GM18858 (cell line): ENCODE measurements at regions not wholly inside any gene's neighbourhood (a gene's known extent, or its start where the extent isn't known, plus 50 kb on each side); places are given as distances from the start of the nearest gene placed in this dataset.

Experiments
- ATAC-seq: cut with Tn5 transposase; IDR thresholded peaks from one replicate; pipeline ENCODE4 v1.9.1; 2021; ENCODE audit not compliant: unreplicated experiment

GRCh38 chr3:72336114-72336651 is 512.1 kb downstream of the SHQ1 start:
- ATAC-seq = no peak

GRCh38 chr3:72335458-72336095 is 512.7 kb downstream of the SHQ1 start:
- no peak for ATAC-seq

- ATAC-seq = no peak
Measured at GRCh38 chr3:72334681-72335457, 513.4 kb downstream of the SHQ1 start.

GRCh38 chr3:72332689-72333088 is 515.6 kb downstream of the SHQ1 start:
- no peak for ATAC-seq

- no peak for ATAC-seq
Measured at GRCh38 chr3:72332036-72332435, 516.2 kb downstream of the SHQ1 start.

DNA sequence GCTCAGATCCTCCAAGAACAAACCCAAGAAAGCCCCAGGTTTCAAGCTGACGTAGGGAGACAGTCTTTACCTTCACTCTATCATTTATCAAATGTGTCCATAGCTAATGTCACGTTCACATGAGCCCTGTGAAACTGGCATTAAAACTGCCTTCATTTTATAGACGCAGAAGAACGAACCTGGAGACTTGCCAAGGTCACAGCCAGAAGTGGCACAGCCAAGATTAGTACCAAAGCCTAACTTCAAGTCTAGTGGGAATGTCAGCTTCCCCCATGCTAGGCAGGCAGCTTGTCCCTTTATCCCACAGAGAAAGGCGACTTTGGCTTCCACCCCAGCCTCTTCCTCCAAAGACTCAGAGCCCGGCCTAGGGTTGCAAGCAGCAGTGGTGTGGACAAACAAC is 517.2 kb downstream of the SHQ1 start:
- no peak for ATAC-seq

DNA sequence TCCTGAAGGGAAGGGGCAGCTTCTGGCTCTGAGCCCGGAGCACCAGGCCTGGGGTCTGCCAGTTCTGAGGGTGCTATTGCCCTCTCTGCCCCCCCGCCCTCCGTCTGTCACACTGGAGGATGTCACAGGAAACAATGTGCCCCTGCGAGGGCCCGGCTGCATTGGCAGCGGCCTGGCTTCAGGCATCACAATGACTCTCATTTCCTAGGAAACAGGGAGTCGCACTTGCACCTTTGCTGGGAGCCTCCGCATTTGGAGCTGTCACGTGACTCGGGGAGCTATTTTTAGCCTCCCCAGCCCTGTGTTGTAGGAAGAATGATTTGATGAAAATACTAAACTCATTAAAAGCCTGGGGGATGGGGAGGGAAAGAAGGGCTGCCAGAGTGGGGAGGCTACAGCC is 518.9 kb downstream of the SHQ1 start:
- no peak for ATAC-seq

GRCh38 chr3:72328755-72329277 is 519.4 kb downstream of the SHQ1 start:
- no peak for ATAC-seq

DNA sequence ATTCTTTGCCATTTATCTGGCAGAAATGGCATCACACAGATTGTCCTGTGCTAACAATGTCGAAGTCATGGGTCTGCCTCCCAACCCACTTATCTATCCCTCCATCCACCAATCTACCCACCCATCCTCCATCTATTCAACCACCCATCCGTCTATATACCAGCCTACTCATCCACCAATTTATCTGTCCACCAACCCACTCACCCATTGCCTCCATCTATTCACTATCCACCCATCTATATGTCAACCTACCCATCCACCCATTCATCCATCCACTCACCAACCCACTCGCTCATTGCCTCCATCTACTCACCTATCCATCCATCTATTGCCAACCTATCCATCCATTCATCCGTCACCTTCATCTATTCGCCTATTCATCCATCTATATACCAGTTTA is 521.2 kb downstream of the SHQ1 start:
- ATAC-seq = no peak

DNA sequence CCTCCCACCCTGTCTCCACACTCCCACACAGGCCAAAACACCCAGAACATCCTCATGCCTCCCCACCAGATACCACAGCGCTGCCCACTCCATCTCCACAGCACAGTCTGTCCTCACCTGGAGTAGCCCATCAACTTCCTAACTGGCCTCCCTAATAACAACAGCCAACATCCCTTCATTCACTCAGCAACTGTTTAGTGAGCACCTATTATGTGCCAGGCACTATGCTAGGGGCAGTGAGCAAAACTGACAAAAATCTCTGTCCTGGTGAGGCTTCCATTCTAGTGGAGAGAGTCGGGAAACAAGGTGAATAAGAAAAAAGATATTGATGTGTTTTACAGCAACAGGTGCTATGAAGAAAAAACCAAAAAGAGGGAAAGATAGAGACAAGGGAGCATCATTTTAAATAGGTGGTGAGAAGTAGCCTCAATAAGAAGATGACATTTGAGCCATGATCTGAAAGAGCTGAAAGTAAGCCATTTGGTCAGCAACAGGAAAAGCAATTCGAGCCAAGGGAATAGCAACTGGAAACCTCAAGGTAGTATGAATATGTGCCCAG is 523.9 kb downstream of the SHQ1 start:
- ATAC-seq = no peak

GRCh38 chr3:72323773-72324172 is 524.5 kb downstream of the SHQ1 start:
- ATAC-seq = no peak

- ATAC-seq = no peak
Measured at GRCh38 chr3:72322264-72322976, 525.8 kb downstream of the SHQ1 start.

DNA sequence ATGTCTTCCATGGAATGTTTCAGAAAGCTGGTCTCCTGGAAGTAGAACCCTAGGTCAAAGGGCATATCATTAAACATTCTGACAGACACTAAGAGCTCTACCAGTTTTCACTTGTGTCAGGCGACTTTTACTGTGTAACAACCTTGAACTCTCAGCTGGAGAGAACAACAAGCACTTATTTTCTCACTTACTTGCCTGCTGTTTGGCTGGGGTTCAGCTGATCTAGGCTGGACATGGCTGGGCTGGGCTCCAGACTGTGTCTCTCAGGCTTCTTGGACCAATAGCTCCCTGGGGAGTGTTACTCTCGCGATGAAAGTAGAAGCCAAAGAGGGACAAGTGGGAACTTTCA is 527.3 kb downstream of the SHQ1 start:
- no peak for ATAC-seq

DNA sequence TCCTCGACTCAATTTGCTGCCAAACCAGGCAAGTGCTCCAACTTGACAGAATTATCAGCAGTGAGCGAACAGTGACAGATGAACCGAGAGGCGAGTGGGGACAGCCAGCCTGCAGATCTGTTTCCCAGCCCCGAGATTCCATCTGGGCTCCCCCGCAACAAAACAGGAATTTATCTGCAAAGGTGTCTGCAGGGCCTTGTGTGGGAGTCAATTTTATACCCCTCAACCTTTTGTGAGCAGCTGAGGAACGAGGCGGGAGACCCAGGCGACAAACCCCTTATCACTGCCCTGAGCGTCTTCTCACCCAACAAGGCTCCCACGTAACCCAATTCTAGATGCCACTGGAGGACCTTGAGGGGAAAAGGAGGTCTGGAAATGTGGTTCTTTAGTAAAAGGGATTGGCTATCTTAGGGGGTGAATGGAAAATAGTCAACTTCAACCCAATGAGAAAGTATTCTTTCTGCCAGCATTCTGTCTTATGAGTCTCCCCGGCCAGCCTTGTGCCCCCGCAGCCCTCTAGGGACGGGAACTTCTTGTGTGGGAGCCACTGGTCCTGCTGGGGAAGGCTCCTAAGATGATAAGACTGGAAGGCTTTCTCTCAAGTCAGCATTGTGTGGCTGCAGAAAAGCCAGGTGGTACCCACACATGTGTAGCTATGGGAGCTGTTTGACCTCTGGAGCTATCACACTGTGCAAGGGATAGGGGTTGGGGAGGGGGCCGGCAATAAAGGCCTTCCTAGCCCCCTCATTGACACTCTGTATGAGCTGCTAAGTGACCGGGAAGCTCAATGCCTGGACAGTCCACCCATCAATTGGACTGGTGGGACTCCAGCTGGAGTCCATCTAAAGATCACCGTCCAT is 527.9 kb downstream of the SHQ1 start:
- ATAC-seq = no peak

- ATAC-seq = no peak
Measured at GRCh38 chr3:72319194-72320094, 528.8 kb downstream of the SHQ1 start.

- ATAC-seq = no peak
Measured at GRCh38 chr3:72318504-72319193, 529.6 kb downstream of the SHQ1 start.

DNA sequence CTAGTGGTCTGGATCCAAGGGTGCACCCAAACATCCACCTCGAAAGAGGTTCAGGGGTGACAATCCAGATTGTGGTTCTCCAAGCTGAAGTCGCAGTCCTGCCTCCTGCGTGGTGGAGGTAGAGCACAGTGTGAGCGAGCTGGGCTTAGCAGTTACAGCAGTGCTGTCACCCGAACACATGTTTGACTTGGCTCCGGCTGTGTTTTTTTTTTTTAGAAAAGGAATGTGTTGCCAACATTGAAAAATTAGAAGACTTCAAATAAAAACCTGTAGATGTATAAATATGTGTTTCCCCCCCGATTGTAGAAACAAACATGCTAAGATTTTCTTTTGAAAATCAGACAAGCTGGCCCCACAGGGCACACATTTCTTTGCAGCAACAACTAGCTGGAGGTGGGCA is 530.8 kb downstream of the SHQ1 start:
- no peak for ATAC-seq

- no peak for ATAC-seq
Measured at GRCh38 chr3:72316501-72317279, 531.6 kb downstream of the SHQ1 start.
